ENCODE measurements at regions not wholly inside any gene's neighbourhood (a gene's known extent, or its start where the extent isn't known, plus 50 kb on each side); places are given as distances from the start of the nearest gene placed in this dataset.

DNA sequence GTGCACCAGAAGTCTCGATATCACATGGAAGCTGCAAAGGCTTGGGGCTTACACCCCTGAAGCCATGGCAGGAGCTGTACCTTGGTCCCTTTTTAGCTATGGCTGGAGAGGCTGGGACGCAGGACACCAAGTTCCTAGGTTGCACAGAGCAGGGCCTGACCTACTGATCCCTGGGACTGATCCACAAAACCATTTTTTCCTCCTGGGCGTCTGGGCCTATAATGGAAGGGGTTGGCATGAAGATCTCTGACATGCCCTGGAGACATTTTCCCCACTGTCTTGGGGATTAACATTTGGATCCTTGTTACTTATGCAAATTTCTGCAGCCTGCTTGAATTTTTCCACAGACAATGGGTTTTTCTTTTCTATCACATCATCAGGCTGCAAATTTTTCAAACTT lies 286.7 kb upstream of the PTPRD start:
- no peak overlapping the region for H3K4me3 ChIP-seq
- intact Hi-C loops (cut with DNase I; ENCODE audit: low total_unique reads), result no loop called here
- no peaks in the 10 kb centered on the region for H3K27me3 ChIP-seq
- no peak for TF ChIP-seq POLR2A (IDR thresholded peaks at IDR 0.05)
- TF ChIP-seq, protein P1, sequence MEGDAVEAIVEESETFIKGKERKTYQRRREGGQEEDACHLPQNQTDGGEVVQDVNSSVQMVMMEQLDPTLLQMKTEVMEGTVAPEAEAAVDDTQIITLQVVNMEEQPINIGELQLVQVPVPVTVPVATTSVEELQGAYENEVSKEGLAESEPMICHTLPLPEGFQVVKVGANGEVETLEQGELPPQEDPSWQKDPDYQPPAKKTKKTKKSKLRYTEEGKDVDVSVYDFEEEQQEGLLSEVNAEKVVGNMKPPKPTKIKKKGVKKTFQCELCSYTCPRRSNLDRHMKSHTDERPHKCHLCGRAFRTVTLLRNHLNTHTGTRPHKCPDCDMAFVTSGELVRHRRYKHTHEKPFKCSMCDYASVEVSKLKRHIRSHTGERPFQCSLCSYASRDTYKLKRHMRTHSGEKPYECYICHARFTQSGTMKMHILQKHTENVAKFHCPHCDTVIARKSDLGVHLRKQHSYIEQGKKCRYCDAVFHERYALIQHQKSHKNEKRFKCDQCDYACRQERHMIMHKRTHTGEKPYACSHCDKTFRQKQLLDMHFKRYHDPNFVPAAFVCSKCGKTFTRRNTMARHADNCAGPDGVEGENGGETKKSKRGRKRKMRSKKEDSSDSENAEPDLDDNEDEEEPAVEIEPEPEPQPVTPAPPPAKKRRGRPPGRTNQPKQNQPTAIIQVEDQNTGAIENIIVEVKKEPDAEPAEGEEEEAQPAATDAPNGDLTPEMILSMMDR (IDR thresholded peaks at IDR 0.05), result no peak
- no peaks in the 10 kb centered on the region for H3K36me3 ChIP-seq (ENCODE audit: low read depth, missing control alignments)
- H3K4me1 ChIP-seq, result no peaks in the 10 kb centered on the region
- no peak for DNase-seq
- H3K9me3 ChIP-seq, result no peaks in the 10 kb centered on the region
- 83 to 91% methylated on average over 1 to 3 of the region's 3 CpGs for WGBS, 2 donors
- H3K27ac ChIP-seq, result no peak overlapping the region

DNA sequence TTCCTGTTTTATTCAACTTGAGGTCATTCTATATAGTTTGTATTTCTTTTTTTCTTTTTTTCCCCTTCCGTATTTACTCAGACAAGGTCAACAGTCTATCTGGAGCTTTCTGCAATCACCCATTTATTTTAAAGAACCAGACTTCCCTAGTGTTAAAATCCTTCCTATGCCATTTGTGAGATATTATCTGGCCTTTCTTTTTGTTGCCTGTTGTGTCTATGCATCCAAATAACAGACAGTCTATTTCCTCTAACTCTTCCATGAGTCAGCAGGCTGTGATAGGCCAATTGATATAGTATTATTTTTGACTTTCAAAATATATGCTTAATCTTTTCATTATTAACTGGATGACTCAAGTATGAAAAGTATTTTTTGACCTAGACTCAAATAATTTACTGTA lies 291.2 kb upstream of the PTPRD start:
- Histone ChIP-seq H3K36me3 (ENCODE audit: low read depth, missing control alignments) (no peaks in the 10 kb centered on the region), H3K27ac (no peak overlapping the region), H3K4me3 (no peak overlapping the region), H3K4me1 (no peaks in the 10 kb centered on the region), H3K9me3 (no peaks in the 10 kb centered on the region), H3K27me3 (no peaks in the 10 kb centered on the region)
- intact Hi-C loops (cut with DNase I; ENCODE audit: low total_unique reads), result no loop called here
- TF ChIP-seq POLR2A (IDR thresholded peaks at IDR 0.05), result no peak
- TF ChIP-seq, protein P1 (IDR thresholded peaks at IDR 0.05), result no peak
- WGBS, 2 donors, result 38 to 41% methylated on average over 1 of the region's 1 CpG
- no peak for DNase-seq

DNA sequence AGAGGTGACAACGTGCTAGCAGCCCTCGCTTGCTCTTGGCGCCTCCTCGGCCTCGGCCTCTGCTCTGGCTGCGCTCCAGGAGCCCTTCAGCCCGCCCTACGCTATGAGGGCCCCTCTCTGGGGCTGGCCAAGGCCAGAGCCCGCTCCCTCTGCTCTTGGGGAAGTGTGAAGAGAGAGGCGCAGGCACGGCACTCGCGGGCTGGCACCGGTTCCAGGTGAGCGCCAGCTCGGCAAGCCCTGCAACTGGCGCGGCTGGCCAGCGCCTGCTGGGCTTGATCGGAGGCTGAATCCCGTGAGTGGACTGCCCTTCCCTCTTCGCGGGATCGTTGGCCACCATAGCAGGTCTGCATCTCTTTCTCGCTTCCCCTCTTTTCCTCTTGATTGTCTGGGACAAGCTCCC lies 298.0 kb upstream of the PTPRD start:
- no peak for DNase-seq
- WGBS, 2 donors, result 51 to 79% methylated on average over 25 of the region's 25 CpGs
- TF ChIP-seq POLR2A (IDR thresholded peaks at IDR 0.05), result no peak
- TF ChIP-seq, protein P1 (IDR thresholded peaks at IDR 0.05), result no peak
- intact Hi-C loops (cut with DNase I; ENCODE audit: low total_unique reads), result no loop called here
- H3K4me1 ChIP-seq, result no peaks in the 10 kb centered on the region
- no peaks in the 10 kb centered on the region for H3K27me3 ChIP-seq
- H3K4me3 ChIP-seq, result peak overlapping the region; percentile 9 to 47
- no peaks in the 10 kb centered on the region for H3K9me3 ChIP-seq
- no peaks in the 10 kb centered on the region for H3K36me3 ChIP-seq (ENCODE audit: low read depth, missing control alignments)
- H3K27ac ChIP-seq, result no peak overlapping the region

DNA sequence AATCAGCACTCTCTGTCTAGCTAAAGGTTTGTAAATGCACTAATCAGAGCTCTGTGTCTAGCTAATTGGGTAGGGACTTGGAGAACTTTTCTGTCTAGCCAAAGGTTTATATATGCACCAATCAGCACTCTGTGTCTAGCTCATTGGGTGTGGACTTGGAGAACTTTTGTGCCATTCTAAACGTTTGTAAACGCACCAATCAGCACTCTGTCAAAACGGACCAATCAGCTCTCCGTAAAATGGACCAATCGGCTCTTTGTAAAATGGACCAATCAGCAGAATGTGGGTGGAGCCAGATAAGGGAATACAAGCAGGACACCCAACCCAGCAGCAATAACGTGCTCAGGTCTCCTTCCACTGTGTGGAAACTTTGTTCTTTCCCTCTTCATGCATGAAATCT lies 298.6 kb upstream of the PTPRD start:
- H3K27ac ChIP-seq, result no peak overlapping the region
- peak; percentile 69 for DNase-seq
- H3K9me3 ChIP-seq, result no peaks in the 10 kb centered on the region
- no peaks in the 10 kb centered on the region for H3K36me3 ChIP-seq (ENCODE audit: low read depth, missing control alignments)
- no peaks in the 10 kb centered on the region for H3K4me1 ChIP-seq
- intact Hi-C loops (cut with DNase I; ENCODE audit: low total_unique reads), result no loop called here
- TF ChIP-seq POLR2A (IDR thresholded peaks at IDR 0.05), result no peak
- TF ChIP-seq, protein P1 (IDR thresholded peaks at IDR 0.05), result no peak
- peak overlapping the region; percentile 9 to 47 for H3K4me3 ChIP-seq
- H3K27me3 ChIP-seq, result no peaks in the 10 kb centered on the region
- 71 to 76% methylated on average over 6 of the region's 6 CpGs for WGBS, 2 donors

DNA sequence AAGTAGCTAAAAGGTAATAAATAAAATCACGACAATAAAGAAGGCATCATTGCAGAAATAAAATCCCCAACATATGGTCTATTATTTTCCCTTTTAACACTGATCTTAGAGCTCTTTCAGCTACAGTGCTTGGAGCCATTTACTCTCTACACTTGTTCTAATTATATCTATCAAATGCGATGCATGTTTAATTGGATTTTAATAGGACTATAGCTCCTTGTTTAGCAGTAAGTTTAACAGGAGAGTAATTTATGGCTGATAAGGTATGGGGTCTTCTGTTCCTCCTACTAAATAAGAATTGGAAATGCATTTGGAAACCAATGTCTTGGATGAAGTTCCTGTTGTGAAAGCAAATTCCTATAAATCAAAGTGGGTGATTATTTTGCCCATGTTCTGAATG lies 304.2 kb upstream of the PTPRD start:
- intact Hi-C loops (cut with DNase I; ENCODE audit: low total_unique reads), result no loop called here
- no peaks in the 10 kb centered on the region for H3K4me1 ChIP-seq
- TF ChIP-seq POLR2A (IDR thresholded peaks at IDR 0.05), result no peak
- TF ChIP-seq, protein P1 (IDR thresholded peaks at IDR 0.05), result no peak
- H3K9me3 ChIP-seq, result no peaks in the 10 kb centered on the region
- DNase-seq, result no peak
- H3K4me3 ChIP-seq, result no peak overlapping the region
- no peak overlapping the region for H3K27ac ChIP-seq
- no peaks in the 10 kb centered on the region for H3K27me3 ChIP-seq
- H3K36me3 ChIP-seq (ENCODE audit: low read depth, missing control alignments), result no peaks in the 10 kb centered on the region
- whole genome bisulfite sequencing, 2 donors, result 50 to 54% methylated on average over 2 of the region's 2 CpGs
